HEK293 (cell line): ENCODE measurements at regions not wholly inside any gene's neighbourhood (a gene's known extent, or its start where the extent isn't known, plus 50 kb on each side); places are given as distances from the start of the nearest gene placed in this dataset.

Experiments
- CTCF ChIA-PET: fragments of 350-600 bp; formaldehyde crosslinking; extraction: SDS; loops from one replicate; lab custom pipeline; 2021; ENCODE audit warnings: antibody characterized with exemption; lab: Yijun Ruan, JAX
- POLR2A ChIA-PET: fragments of 300-600 bp; formaldehyde crosslinking; extraction: SDS; loops from one replicate; lab custom pipeline; 2020; ENCODE audit warnings: antibody characterized with exemption, inconsistent platforms; lab: Yijun Ruan, JAX
- H3K27ac ChIP-seq: fragments of 200-500 bp; sonication (Bioruptor generic); 2 replicates; pipeline ENCODE4 v1.5.1; 2014; ENCODE audit warnings: low read depth, low read length, control low read depth, inconsistent platforms; ENCODE audit errors: extremely low read depth
- H3K36me3 ChIP-seq, 2 experiments: fragments of 200-500 bp in 1 of 2; sonication (Bioruptor generic) in 1 of 2; 1 replicate in 1 of 2; 2 replicates in 1 of 2; pipeline ENCODE4 v1.5.1; 2014 to 2017; ENCODE audit warnings: inconsistent platforms in 2 of 2, low read length in 2 of 2; ENCODE audit not compliant: control insufficient read depth in 2 of 2, insufficient read depth in 1 of 2
- H3K4me1 ChIP-seq: fragments of 200-500 bp; sonication (Bioruptor generic); 2 replicates; pipeline ENCODE4 v1.5.1; 2014; ENCODE audit warnings: mild to moderate bottlenecking, low read length, inconsistent platforms; ENCODE audit not compliant: control insufficient read depth, insufficient read depth
- H3K4me3 ChIP-seq: 2 replicates; pipeline ENCODE4 v1.5.1; 2011; ENCODE audit warnings: low read depth, mild to moderate bottlenecking, control low read depth, low read length, moderate library complexity
- H3K9me3 ChIP-seq: fragments of 200-500 bp; sonication (Bioruptor generic); 2 replicates; pipeline ENCODE4 v1.5.1; 2014; ENCODE audit warnings: low read depth, low read length, inconsistent platforms; ENCODE audit not compliant: control insufficient read depth, insufficient read depth
- FEZF1 ChIP-seq: fragments of 450-650 bp; formaldehyde crosslinking; IDR thresholded peaks from 2 replicates; pipeline ENCODE4 v1.5.1; 2016; ENCODE audit warnings: missing biosample characterization, missing genetic modification characterization
- KLF16 ChIP-seq: fragments of 450-650 bp; formaldehyde crosslinking; IDR thresholded peaks from 2 replicates; pipeline ENCODE4 v1.5.1; 2017; ENCODE audit warnings: missing biosample characterization, missing genetic modification characterization
- KLF9 ChIP-seq: fragments of 450-650 bp; formaldehyde crosslinking; IDR thresholded peaks from 2 replicates; pipeline ENCODE4 v1.5.1; 2016; ENCODE audit warnings: missing biosample characterization, missing genetic modification characterization, low read depth
- PRDM10 ChIP-seq: fragments of 450-650 bp; formaldehyde crosslinking; IDR thresholded peaks from 2 replicates; pipeline ENCODE4 v1.5.1; 2016; ENCODE audit warnings: missing biosample characterization, missing genetic modification characterization
- SP3 ChIP-seq: fragments of 450-650 bp; formaldehyde crosslinking; IDR thresholded peaks from 2 replicates; pipeline ENCODE4 v1.5.1; 2016; ENCODE audit warnings: missing biosample characterization, missing genetic modification characterization
- YY2 ChIP-seq: fragments of 450-650 bp; formaldehyde crosslinking; IDR thresholded peaks from 2 replicates; pipeline ENCODE4 v1.5.1; 2016; ENCODE audit warnings: missing biosample characterization, missing genetic modification characterization
- ZBTB26 ChIP-seq: fragments of 450-650 bp; formaldehyde crosslinking; optimal IDR thresholded peaks from 2 replicates; pipeline ENCODE3; 2016; ENCODE audit warnings: missing biosample characterization, mild to moderate bottlenecking, missing genetic modification characterization
- ZEB2 ChIP-seq: fragments of 450-650 bp; formaldehyde crosslinking; IDR thresholded peaks from 2 replicates; pipeline ENCODE4 v1.5.1; 2016; ENCODE audit warnings: missing biosample characterization, missing genetic modification characterization
- ZNF10 ChIP-seq: fragments of 450-650 bp; formaldehyde crosslinking; IDR thresholded peaks from 2 replicates; pipeline ENCODE4 v1.5.1; 2017; ENCODE audit warnings: missing biosample characterization, missing genetic modification characterization
- ZNF266 ChIP-seq: fragments of 450-650 bp; formaldehyde crosslinking; IDR thresholded peaks from 2 replicates; pipeline ENCODE4 v1.5.1; 2016; ENCODE audit warnings: missing biosample characterization, missing genetic modification characterization, low read depth
- ZNF274 ChIP-seq, 2 experiments: fragments of 200-500 bp in 1 of 2; fragments of 450-650 bp in 1 of 2; sonication (Bioruptor generic) in 1 of 2; formaldehyde crosslinking in 1 of 2; IDR thresholded peaks; 2 replicates each; pipeline versions ENCODE4 v1.5.1 to v1.6.1; 2014 to 2016; ENCODE audit warnings: borderline replicate concordance in 1 of 2, inconsistent platforms in 1 of 2, low read length in 1 of 2, missing biosample characterization in 1 of 2, missing genetic modification characterization in 1 of 2
- ZNF335 ChIP-seq: fragments of 450-650 bp; formaldehyde crosslinking; conservative IDR thresholded peaks from 2 replicates; pipeline ENCODE4 v1.5.1; 2016; ENCODE audit warnings: missing biosample characterization, missing genetic modification characterization
- ZNF362 ChIP-seq: fragments of 450-650 bp; formaldehyde crosslinking; IDR thresholded peaks from 2 replicates; pipeline ENCODE4 v1.5.1; 2016; ENCODE audit warnings: missing biosample characterization, missing genetic modification characterization
- ZNF366 ChIP-seq: fragments of 450-650 bp; formaldehyde crosslinking; conservative IDR thresholded peaks from 2 replicates; pipeline ENCODE4 v1.5.1; 2016; ENCODE audit warnings: missing biosample characterization, missing genetic modification characterization
- ZNF48 ChIP-seq: fragments of 450-650 bp; formaldehyde crosslinking; IDR thresholded peaks from 2 replicates; pipeline ENCODE4 v1.5.1; 2016; ENCODE audit warnings: missing biosample characterization, missing genetic modification characterization
- ZNF513 ChIP-seq: fragments of 450-650 bp; IDR thresholded peaks from 2 replicates; pipeline ENCODE4 v1.5.1; 2018; ENCODE audit warnings: missing biosample characterization, missing genetic modification characterization
- ZNF585B ChIP-seq: fragments of 450-650 bp; formaldehyde crosslinking; IDR thresholded peaks from 2 replicates; pipeline ENCODE4 v1.5.1; 2016; ENCODE audit warnings: missing biosample characterization, missing genetic modification characterization
- ZNF639 ChIP-seq: fragments of 450-650 bp; formaldehyde crosslinking; IDR thresholded peaks from 2 replicates; pipeline ENCODE4 v1.5.1; 2016; ENCODE audit warnings: missing biosample characterization, missing genetic modification characterization
- ZNF776 ChIP-seq: fragments of 450-650 bp; formaldehyde crosslinking; IDR thresholded peaks from 2 replicates; pipeline ENCODE4 v1.5.0; 2017; ENCODE audit warnings: missing biosample characterization, missing genetic modification characterization, borderline replicate concordance
- ZSCAN4 ChIP-seq: fragments of 450-650 bp; formaldehyde crosslinking; IDR thresholded peaks from 2 replicates; pipeline ENCODE4 v1.5.1; 2017; ENCODE audit warnings: missing biosample characterization, missing genetic modification characterization

- CTCF ChIA-PET: no interaction called here
- H3K27ac ChIP-seq: no peak overlapping the region
Measured at GRCh38 chr5:57537811-57538210, 55.2 kb upstream of the ACTBL2 start.

GRCh38 chr5:57532513-57533497, 50.2 kb upstream of the ACTBL2 start:
- Histone ChIP-seq H3K27ac (no peak overlapping the region), H3K9me3 (no peaks in the 10 kb centered on the region), H3K4me1 (no peaks in the 10 kb centered on the region), H3K4me3 (no peak overlapping the region), H3K36me3 (no peaks in the 10 kb centered on the region)
- ChIA-PET POLR2A (interaction anchor here (0.8 kb wide), 1 partner anchor 35 kb away, joined by 3 read pairs; no protein-coding TSS in a partner anchor), CTCF (interaction anchor here (0.7 to 1.3 kb wide), 3 partner anchors 9 to 194 kb away, joined by 3 to 5 read pairs (median 4); no protein-coding TSS in a partner anchor)
- TF ChIP-seq PRDM10 (tag by site-specific recombination): peak; percentile 37
- TF ChIP-seq ZEB2 (tag by site-specific recombination): peak; percentile 68
- TF ChIP-seq ZNF10: peak; percentile 74; the same call in 1 of the 2 replicates
- TF ChIP-seq ZNF266 (tag by site-specific recombination): no peak
- TF ChIP-seq ZNF585B: no peak
- no peak for TF ChIP-seq ZNF274 (IDR thresholded peaks at IDR 0.05; ENCODE audit: low read length)
- TF ChIP-seq ZNF274 (tag by site-specific recombination; IDR thresholded peaks at IDR 0.05; ENCODE audit: borderline replicate concordance): no peak
- TF ChIP-seq ZNF366: peak; percentile 73
- no peak for TF ChIP-seq ZSCAN4
- TF ChIP-seq KLF16 (tag by site-specific recombination): no peak
- TF ChIP-seq SP3 (tag by site-specific recombination): no peak
- no peak for TF ChIP-seq KLF9 (tag by site-specific recombination)
- TF ChIP-seq ZBTB26 (tag by site-specific recombination): no peak
- peak; percentile 41; the same call in 1 of the 2 replicates for TF ChIP-seq ZNF335

More at GRCh38 chr5:57537811-57538210, 55.2 kb upstream of the ACTBL2 start:
- POLR2A ChIA-PET: no interaction called here
- H3K4me3 ChIP-seq: no peak overlapping the region
- no peaks in the 10 kb centered on the region for H3K9me3 ChIP-seq
- no peak for TF ChIP-seq ZNF48 (tag by site-specific recombination)
- TF ChIP-seq FEZF1 (tag by site-specific recombination): no peak
- TF ChIP-seq ZNF513 (tag by site-specific recombination): no peak
- no peak for TF ChIP-seq ZNF776 (tag by site-specific recombination)
- no peak for TF ChIP-seq ZNF639 (tag by site-specific recombination)
- no peak for TF ChIP-seq YY2 (tag by site-specific recombination)
- no peak for TF ChIP-seq ZNF362 (tag by site-specific recombination)
- H3K4me1 ChIP-seq: no peaks in the 10 kb centered on the region
- no peaks in the 10 kb centered on the region for H3K36me3 ChIP-seq
